Astrocyte of the spinal cord (primary cell): ENCODE measurements at regions not wholly inside any gene's neighbourhood (a gene's known extent, or its start where the extent isn't known, plus 50 kb on each side); places are given as distances from the start of the nearest gene placed in this dataset.
A peak's percentile ranks its signal among the peaks of the same experiment; 100 is the strongest.

Source experiments
- DNase-seq: peaks from one replicate; pipeline ENCODE4 v3.0.0; 2011; ENCODE audit warnings: low read depth, low spot score
- H3K4me3 ChIP-seq: 2 replicates; pipeline ENCODE4 v1.5.1; 2011; ENCODE audit warnings: low read depth, mild to moderate bottlenecking, low read length, moderate library complexity
- CTCF ChIP-seq: IDR thresholded peaks from 2 replicates; pipeline ENCODE4 v1.5.1; 2012; ENCODE audit warnings: low read depth, mild to moderate bottlenecking, low read length, inconsistent platforms
- in situ Hi-C: cut with HindIII; loops from 2 replicates; pipeline ENCODE4 v1.10.0; 2017; ENCODE audit warnings: low sequenced_read_pairs

GRCh38 chr10:2950546-2950945 is 116.8 kb upstream of the PFKP start:
- in situ Hi-C loops = no loop called here
- no peak for DNase-seq
- H3K4me3 ChIP-seq = no peak overlapping the region
- TF ChIP-seq CTCF = no peak

- peak; percentile 45 for DNase-seq
Measured at GRCh38 chr10:2949948-2950354, 117.4 kb upstream of the PFKP start.

GRCh38 chr10:2949221-2949947 is 118.0 kb upstream of the PFKP start:
- TF ChIP-seq CTCF = no peak
- DNase-seq = no peak
- in situ Hi-C loops = no loop called here
- H3K4me3 ChIP-seq = no peak overlapping the region

More at GRCh38 chr10:2949948-2950354, 117.4 kb upstream of the PFKP start:
- TF ChIP-seq CTCF = no peak
- H3K4me3 ChIP-seq = no peak overlapping the region
- in situ Hi-C loops = no loop called here

- in situ Hi-C loops = no loop called here
- no peak for TF ChIP-seq CTCF
- H3K4me3 ChIP-seq = no peak overlapping the region
- no peak for DNase-seq
Measured at GRCh38 chr10:2948127-2948854, 119.1 kb upstream of the PFKP start.

GRCh38 chr10:2944788-2945187 is 122.6 kb upstream of the PFKP start:
- in situ Hi-C loops = no loop called here
- TF ChIP-seq CTCF = no peak
- no peak for DNase-seq
- no peak overlapping the region for H3K4me3 ChIP-seq

- in situ Hi-C loops = no loop called here
- no peak for TF ChIP-seq CTCF
- no peak for DNase-seq
- H3K4me3 ChIP-seq = no peak overlapping the region
Measured at GRCh38 chr10:2943932-2944614, 123.3 kb upstream of the PFKP start.
